ENCODE measurements at regions not wholly inside any gene's neighbourhood (a gene's known extent, or its start where the extent isn't known, plus 50 kb on each side); places are given as distances from the start of the nearest gene placed in this dataset.

DNA sequence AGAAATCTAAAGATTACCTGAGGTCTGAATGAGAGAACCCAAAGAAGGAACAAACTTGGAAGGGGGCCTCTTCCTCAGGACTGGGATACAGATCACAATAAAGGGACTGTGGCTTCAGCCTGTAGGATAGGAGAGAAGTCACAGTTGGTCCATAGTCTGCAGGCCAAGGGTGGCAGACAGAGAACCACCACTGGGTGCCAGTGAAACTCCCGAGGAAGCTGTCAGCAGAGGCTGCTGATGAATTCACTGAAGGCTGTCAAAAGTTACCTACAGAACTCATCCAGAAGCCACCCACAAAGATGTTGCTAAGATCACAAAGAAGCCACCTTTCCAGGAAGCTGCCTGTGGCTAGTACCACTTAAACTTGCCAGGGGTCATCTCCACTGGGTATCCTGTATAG, 78.5 kb downstream of the TMCO5A start:
- H3K36me3 ChIP-seq, result no peaks in the 10 kb centered on the region
- TF ChIP-seq, protein P1, sequence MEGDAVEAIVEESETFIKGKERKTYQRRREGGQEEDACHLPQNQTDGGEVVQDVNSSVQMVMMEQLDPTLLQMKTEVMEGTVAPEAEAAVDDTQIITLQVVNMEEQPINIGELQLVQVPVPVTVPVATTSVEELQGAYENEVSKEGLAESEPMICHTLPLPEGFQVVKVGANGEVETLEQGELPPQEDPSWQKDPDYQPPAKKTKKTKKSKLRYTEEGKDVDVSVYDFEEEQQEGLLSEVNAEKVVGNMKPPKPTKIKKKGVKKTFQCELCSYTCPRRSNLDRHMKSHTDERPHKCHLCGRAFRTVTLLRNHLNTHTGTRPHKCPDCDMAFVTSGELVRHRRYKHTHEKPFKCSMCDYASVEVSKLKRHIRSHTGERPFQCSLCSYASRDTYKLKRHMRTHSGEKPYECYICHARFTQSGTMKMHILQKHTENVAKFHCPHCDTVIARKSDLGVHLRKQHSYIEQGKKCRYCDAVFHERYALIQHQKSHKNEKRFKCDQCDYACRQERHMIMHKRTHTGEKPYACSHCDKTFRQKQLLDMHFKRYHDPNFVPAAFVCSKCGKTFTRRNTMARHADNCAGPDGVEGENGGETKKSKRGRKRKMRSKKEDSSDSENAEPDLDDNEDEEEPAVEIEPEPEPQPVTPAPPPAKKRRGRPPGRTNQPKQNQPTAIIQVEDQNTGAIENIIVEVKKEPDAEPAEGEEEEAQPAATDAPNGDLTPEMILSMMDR (IDR thresholded peaks at IDR 0.05), result no peak
- TF ChIP-seq POLR2AphosphoS5 (IDR thresholded peaks at IDR 0.05) (no peak), POLR2A (IDR thresholded peaks at IDR 0.05; ENCODE audit: low read depth) (no peak), EP300 (IDR thresholded peaks at IDR 0.05) (no peak)
- no peak overlapping the region for H3K4me3 ChIP-seq
- intact Hi-C loops (cut with DNase I), result no loop called here
- no peaks in the 10 kb centered on the region for H3K9me3 ChIP-seq
- no peak for DNase-seq (ENCODE audit: extremely low spot score)
- H3K27ac ChIP-seq (replicated peaks in 1 of 4), result no peak overlapping the region
- H3K27me3 ChIP-seq, result no peaks in the 10 kb centered on the region
- 56% methylated on average over 1 of the region's 1 CpG for WGBS
- H3K4me1 ChIP-seq, result no peaks in the 10 kb centered on the region

GRCh38 chr15:38017721-38018120, 83.3 kb downstream of the TMCO5A start:
- H3K4me3 ChIP-seq, result no peak overlapping the region
- intact Hi-C loops (cut with DNase I), result no loop called here
- WGBS, result over 99% methylated on average over 6 of the region's 6 CpGs

DNA sequence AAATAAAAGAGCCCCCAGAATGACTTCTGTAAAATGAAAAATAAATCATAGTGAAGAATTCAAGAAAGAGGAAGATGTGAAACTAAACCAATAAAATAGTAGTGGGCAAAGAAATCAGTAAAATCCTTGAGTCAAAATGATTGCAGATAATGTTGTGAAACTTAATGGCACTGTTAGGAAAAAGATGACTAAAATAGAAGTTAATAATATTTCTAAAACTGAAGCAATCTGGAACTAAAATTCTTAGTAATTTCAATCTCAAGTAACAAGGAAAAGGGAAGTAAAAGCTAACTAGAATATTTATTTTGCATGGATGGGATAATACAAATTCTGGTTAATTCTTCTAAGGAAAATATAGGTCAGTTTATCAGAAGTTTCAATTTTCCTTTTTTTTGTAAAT, 84.6 kb downstream of the TMCO5A start:
- Histone ChIP-seq H3K4me1 (no peaks in the 10 kb centered on the region), H3K27me3 (no peaks in the 10 kb centered on the region), H3K9me3 (no peaks in the 10 kb centered on the region), H3K36me3 (no peaks in the 10 kb centered on the region), H3K27ac (replicated peaks in 1 of 4) (no peak overlapping the region), H3K4me3 (no peak overlapping the region)
- TF ChIP-seq, protein P1 (IDR thresholded peaks at IDR 0.05), result no peak
- no peak for TF ChIP-seq EP300 (IDR thresholded peaks at IDR 0.05)
- TF ChIP-seq POLR2A (IDR thresholded peaks at IDR 0.05; ENCODE audit: low read depth), result no peak
- no peak for TF ChIP-seq POLR2AphosphoS5 (IDR thresholded peaks at IDR 0.05)
- intact Hi-C loops (cut with DNase I), result no loop called here
- no peak for DNase-seq (ENCODE audit: extremely low spot score)

More at GRCh38 chr15:38017721-38018120, 83.3 kb downstream of the TMCO5A start:
- Histone ChIP-seq H3K27me3 (no peaks in the 10 kb centered on the region), H3K4me1 (no peaks in the 10 kb centered on the region), H3K27ac (replicated peaks in 1 of 4) (no peak overlapping the region), H3K9me3 (no peaks in the 10 kb centered on the region), H3K36me3 (no peaks in the 10 kb centered on the region)
- TF ChIP-seq EP300 (IDR thresholded peaks at IDR 0.05), result no peak
- TF ChIP-seq POLR2A (IDR thresholded peaks at IDR 0.05; ENCODE audit: low read depth), result no peak
- no peak for TF ChIP-seq POLR2AphosphoS5 (IDR thresholded peaks at IDR 0.05)
- TF ChIP-seq, protein P1 (IDR thresholded peaks at IDR 0.05), result no peak
- DNase-seq (ENCODE audit: extremely low spot score), result no peak

- no peaks in the 10 kb centered on the region for H3K36me3 ChIP-seq
- H3K27ac ChIP-seq (replicated peaks in 1 of 4), result no peak overlapping the region
- WGBS, result 69% methylated on average over 1 of the region's 1 CpG
- no peaks in the 10 kb centered on the region for H3K27me3 ChIP-seq
- H3K4me1 ChIP-seq, result no peaks in the 10 kb centered on the region
- no peaks in the 10 kb centered on the region for H3K9me3 ChIP-seq
- TF ChIP-seq POLR2A (IDR thresholded peaks at IDR 0.05; ENCODE audit: low read depth) (no peak), POLR2AphosphoS5 (IDR thresholded peaks at IDR 0.05) (no peak), EP300 (IDR thresholded peaks at IDR 0.05) (no peak)
- TF ChIP-seq, protein P1 (IDR thresholded peaks at IDR 0.05), result no peak
- intact Hi-C loops (cut with DNase I), result no loop called here
- no peak overlapping the region for H3K4me3 ChIP-seq
- DNase-seq (ENCODE audit: extremely low spot score), result no peak
Observed at GRCh38 chr15:38021259-38021658, 86.8 kb downstream of the TMCO5A start.
